Epithelial cell of esophagus (primary cell): ENCODE measurements at regions not wholly inside any gene's neighbourhood (a gene's known extent, or its start where the extent isn't known, plus 50 kb on each side); places are given as distances from the start of the nearest gene placed in this dataset.
A peak's percentile ranks its signal among the peaks of the same experiment; 100 is the strongest.

Source experiments
- DNase-seq: peaks from one replicate; pipeline ENCODE4 v3.0.0; 2010; ENCODE audit warnings: low read depth
- H3K4me3 ChIP-seq: 2 replicates; pipeline ENCODE4 v1.5.1; 2011; ENCODE audit warnings: mild to moderate bottlenecking, low read length, control low read depth
- TF ChIP-seq, protein P1 (sequence below): IDR thresholded peaks from 2 replicates; pipeline ENCODE4 v1.5.1; 2011; ENCODE audit warnings: low read depth, mild to moderate bottlenecking, low read length, control low read depth, inconsistent platforms; ENCODE audit not compliant: insufficient read depth; ENCODE audit errors: missing control alignments

DNA sequence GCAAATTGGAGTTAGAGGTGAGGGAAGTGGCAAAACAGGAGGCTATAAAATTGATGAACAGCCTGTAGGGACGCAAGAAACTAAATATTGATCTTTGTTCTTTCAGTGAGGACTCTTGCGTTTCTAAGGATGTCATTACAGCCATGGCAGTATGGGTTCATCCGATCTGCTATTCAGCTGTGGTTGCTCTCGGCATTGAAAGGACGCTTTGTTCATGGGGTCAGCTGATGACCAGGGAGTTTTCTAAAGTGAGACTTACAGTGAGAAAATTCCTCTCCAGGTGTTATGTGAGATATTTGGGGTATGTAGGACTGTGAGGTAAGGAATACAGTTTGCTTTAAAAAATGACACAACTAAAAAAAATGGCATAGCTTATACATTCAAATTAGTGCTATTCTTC lies 52.7 kb upstream of the PELI1 start:
- TF ChIP-seq, protein P1, sequence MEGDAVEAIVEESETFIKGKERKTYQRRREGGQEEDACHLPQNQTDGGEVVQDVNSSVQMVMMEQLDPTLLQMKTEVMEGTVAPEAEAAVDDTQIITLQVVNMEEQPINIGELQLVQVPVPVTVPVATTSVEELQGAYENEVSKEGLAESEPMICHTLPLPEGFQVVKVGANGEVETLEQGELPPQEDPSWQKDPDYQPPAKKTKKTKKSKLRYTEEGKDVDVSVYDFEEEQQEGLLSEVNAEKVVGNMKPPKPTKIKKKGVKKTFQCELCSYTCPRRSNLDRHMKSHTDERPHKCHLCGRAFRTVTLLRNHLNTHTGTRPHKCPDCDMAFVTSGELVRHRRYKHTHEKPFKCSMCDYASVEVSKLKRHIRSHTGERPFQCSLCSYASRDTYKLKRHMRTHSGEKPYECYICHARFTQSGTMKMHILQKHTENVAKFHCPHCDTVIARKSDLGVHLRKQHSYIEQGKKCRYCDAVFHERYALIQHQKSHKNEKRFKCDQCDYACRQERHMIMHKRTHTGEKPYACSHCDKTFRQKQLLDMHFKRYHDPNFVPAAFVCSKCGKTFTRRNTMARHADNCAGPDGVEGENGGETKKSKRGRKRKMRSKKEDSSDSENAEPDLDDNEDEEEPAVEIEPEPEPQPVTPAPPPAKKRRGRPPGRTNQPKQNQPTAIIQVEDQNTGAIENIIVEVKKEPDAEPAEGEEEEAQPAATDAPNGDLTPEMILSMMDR, result no peak
- no peak for DNase-seq
- H3K4me3 ChIP-seq, result no peak overlapping the region

DNA sequence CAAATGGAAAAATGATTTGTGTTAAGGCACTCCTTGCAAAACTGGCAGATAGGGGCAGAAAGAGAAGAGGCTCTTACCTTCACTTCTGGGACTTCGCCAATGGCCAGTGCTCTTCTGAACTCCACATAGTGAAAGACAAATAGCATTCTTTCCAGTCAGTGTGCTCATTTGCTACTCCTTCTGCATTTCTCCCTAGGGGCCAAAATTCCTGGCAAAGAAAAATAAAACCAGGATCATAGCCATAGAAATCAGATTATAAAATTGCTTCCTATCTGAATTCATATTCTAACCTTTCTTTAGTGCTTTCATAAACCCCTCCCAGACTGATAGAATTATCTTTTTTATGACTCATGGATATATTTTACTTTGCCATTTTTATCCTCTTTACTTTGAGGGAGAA lies 56.9 kb upstream of the PELI1 start:
- H3K4me3 ChIP-seq, result no peak overlapping the region
- DNase-seq, result no peak
- TF ChIP-seq, protein P1, result no peak

DNA sequence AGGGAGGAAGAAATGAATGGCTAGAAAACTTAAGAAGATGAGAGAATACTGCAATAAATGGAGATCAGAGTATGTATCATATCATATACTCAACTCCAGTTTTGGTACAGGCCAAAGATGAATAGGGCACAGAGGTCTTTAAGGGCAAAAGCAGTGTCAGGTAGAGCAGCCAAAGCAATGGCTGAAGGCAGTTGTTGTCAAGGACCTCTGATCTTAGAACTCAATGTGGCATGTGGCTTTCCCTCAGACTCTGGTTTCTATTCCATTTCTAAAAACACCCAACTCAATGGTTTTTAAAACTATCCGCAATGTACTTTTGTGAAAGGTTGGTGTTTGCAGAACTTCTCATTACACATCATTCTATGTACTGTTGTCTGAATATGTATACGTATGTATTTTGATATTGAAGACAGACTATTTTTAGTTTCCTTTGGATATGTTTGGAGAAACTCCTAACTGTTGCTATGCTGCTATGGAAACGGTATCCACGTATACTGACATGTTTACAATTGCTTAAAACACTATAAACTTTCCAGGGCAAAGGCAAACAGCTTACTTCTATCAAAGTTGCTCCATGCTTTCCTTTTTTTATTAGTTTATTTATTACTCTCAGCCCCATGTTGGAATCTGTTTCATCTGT lies 58.1 kb upstream of the PELI1 start:
- TF ChIP-seq, protein P1, result no peak
- no peak overlapping the region for H3K4me3 ChIP-seq
- peak; percentile 43 for DNase-seq

DNA sequence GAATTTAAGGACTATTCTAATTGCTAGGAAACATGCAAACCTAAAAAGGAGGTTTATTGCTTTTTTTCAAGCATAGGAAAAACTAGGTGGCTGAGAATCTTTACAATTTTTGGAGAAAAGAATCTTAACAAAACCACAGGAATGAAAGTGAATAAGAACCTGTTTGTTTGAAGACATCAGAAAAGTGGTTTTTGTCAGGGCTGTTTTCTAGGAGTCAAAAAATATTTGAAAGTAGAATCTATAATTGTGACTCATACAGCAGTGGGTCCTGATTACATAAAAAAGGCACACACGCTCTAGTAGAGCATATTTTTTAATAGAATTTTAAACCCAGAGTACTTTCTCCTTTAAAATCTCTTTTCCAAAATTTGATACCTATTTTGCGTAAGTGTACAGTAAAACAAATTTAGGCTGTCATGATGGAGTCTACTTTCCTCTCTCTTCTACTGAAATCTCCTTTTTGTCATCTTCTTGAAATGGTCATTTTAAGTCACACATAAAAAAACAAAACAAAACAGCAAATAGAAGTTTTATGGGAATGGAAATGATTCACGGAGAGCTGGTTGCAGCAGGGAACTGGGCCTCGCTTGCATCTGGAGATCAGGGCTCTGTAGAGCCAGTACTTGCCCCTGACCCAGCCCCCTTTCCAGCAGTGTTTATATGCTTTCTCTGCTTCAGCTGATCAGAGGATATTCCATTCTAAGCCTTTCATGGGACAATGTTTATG lies 59.1 kb upstream of the PELI1 start:
- TF ChIP-seq, protein P1, result no peak
- no peak for DNase-seq
- no peak overlapping the region for H3K4me3 ChIP-seq

DNA sequence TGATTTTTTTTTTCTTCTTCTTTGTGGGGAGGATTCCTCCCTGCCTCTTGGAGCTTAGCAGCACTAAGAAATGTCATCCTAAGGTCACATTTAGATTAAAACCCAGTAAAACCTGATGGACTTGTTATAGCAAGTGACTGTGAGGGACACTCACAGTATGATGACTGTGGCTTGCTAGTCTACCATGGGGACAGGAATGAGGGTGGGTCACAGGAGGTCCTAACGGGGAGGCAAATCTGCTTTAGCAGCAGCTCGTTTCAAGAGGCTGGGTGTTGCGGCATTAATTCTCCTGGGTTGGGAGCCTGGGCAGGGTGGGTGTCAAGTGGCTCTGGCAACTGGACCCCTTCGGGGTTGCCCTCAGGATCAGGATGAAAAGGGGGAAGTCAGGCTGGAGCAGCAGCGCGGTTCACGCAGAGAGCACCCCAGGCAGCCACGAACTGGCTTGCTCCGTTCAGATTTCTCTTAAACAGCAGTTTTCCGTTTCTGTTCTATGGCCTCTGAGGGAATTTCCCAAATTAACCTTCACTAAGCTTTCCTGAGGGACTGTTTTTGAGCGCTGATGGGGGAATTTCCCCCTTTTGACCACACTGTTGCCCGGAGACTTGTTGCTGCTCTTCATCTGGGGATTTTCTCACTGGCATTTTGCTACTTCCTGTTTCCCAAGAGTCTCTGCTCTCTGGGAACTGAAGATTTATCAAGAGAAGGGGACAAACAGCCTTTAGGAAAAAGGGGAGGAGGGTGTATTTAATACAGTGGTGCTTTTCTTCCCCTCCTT lies 59.8 kb upstream of the PELI1 start:
- H3K4me3 ChIP-seq, result no peak overlapping the region
- peak; percentile 72 for DNase-seq
- TF ChIP-seq, protein P1, result no peak

DNA sequence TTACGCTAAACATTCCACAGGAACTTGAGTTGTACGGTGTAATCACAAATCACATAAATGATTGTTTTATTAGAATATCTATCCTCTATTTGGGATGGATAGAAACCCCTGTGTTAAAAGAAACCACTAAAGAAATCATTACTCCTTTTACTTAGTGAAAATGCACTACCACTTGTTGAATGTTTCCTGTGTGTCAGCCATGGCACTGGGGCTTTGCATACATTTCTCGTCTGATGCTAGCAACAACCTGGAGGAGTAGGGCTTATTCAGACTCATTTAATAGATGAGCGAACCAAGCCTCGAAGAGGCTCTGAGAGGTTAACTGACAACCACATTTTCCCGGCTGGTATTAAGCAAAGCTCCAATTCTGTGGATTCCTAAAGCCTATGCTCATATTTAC lies 60.5 kb upstream of the PELI1 start:
- DNase-seq, result no peak
- no peak overlapping the region for H3K4me3 ChIP-seq
- TF ChIP-seq, protein P1, result no peak

DNA sequence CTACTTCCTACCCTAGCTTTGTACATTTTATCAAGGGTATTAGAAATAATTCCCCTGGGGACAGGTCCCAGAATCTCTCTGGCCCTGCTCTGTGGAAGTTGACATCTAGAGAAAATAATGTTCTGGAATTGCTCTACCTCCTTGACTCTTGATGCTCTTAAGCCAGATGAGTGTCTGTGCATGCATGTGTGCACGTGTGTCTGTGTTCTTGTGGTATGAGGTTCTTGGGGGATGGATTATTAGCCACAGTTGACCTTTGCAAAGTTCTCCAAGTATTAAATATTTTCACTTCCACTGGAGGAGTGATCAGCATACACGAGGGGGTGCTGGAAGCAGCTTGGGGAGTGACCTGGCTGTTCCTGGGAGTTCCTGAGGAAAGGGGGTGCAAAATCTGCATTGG lies 61.2 kb upstream of the PELI1 start:
- no peak for DNase-seq
- TF ChIP-seq, protein P1, result no peak
- H3K4me3 ChIP-seq, result no peak overlapping the region
